ENCODE measurements at regions not wholly inside any gene's neighbourhood (a gene's known extent, or its start where the extent isn't known, plus 50 kb on each side); places are given as distances from the start of the nearest gene placed in this dataset.
A peak's percentile ranks its signal among the peaks of the same experiment; 100 is the strongest.
"Not testable (repeated sequence)": the region's sequence is repeated elsewhere in the genome, so short reads cannot be mapped to it uniquely, and the experiment has no call there.

GRCh38 chr2:16102976-16103380 lies 162.6 kb downstream of the MYCN start:
- no peaks in the 10 kb centered on the region for H3K9me3 ChIP-seq (ENCODE audit: insufficient read depth, low read length)
- TF ChIP-seq SUZ12 (IDR thresholded peaks at IDR 0.05; ENCODE audit: extremely low read depth, insufficient read depth, insufficient read length) (no peak), YY1 (IDR thresholded peaks at IDR 0.05; ENCODE audit: insufficient read depth, insufficient read length) (no peak), ZNF274 (IDR thresholded peaks at IDR 0.05; ENCODE audit: low read depth, low read length) (no peak)

GRCh38 chr2:16102358-16102975 lies 162.1 kb downstream of the MYCN start:
- Histone ChIP-seq H3K4me1 (ENCODE audit: insufficient read depth, insufficient read length) (peaks cover 14% of the 10 kb centered on the region), H3K36me3 (ENCODE audit: insufficient read depth, insufficient read length, low read length) (no peaks in the 10 kb centered on the region), H3K9me3 (ENCODE audit: insufficient read depth, low read length) (no peaks in the 10 kb centered on the region), H3K27me3 (ENCODE audit: insufficient read depth, insufficient read length) (no peaks in the 10 kb centered on the region), H3K9ac (ENCODE audit: insufficient read length, low read depth) (peak overlapping the region; percentile 84), H3K4me3 (ENCODE audit: insufficient read length, low read depth) (no peak overlapping the region)
- no peak for TF ChIP-seq YY1 (IDR thresholded peaks at IDR 0.05; ENCODE audit: insufficient read depth, insufficient read length)
- no peak for TF ChIP-seq ZNF274 (IDR thresholded peaks at IDR 0.05; ENCODE audit: low read depth, low read length)
- no peak for DNase-seq (ENCODE audit: low read depth, low spot score)

More at GRCh38 chr2:16102976-16103380, 162.6 kb downstream of the MYCN start:
- no peaks in the 10 kb centered on the region for H3K36me3 ChIP-seq (ENCODE audit: insufficient read depth, insufficient read length, low read length)
- H3K4me3 ChIP-seq (ENCODE audit: insufficient read length, low read depth): peak overlapping the region; percentile 13
- peak overlapping the region; percentile 84 for H3K9ac ChIP-seq (ENCODE audit: insufficient read length, low read depth)
- H3K27me3 ChIP-seq (ENCODE audit: insufficient read depth, insufficient read length): no peaks in the 10 kb centered on the region
- H3K4me1 ChIP-seq (ENCODE audit: insufficient read depth, insufficient read length): peaks cover 14% of the 10 kb centered on the region
- no peak for DNase-seq (ENCODE audit: low read depth, low spot score)

DNA sequence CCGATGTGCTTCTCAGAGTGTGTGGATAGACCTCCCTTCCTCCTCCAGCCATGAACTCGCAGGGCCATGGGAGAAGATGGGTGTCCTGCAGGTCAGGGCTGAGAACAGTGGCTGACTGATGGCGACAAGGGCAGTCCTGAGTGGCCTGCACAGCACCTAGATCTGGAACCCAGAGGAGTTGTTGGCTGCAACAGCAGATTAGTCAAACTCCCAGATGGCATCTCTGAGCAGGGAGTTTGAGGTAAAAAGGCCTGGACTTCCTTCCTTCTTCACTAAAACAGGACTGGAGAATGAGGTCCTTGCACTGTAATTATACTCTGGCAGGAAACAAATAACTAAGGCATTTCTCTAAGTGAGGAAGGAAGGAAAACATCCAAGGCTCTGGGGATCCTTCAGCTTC lies 160.8 kb downstream of the MYCN start:
- no peaks in the 10 kb centered on the region for H3K9me3 ChIP-seq (ENCODE audit: insufficient read depth, low read length)
- H3K9ac ChIP-seq (ENCODE audit: insufficient read length, low read depth): no peak overlapping the region
- no peak overlapping the region for H3K4me3 ChIP-seq (ENCODE audit: insufficient read length, low read depth)
- H3K27me3 ChIP-seq (ENCODE audit: insufficient read depth, insufficient read length): no peaks in the 10 kb centered on the region
- no peaks in the 10 kb centered on the region for H3K36me3 ChIP-seq (ENCODE audit: insufficient read depth, insufficient read length, low read length)
- no peak for DNase-seq (ENCODE audit: low read depth, low spot score)
- peaks cover 14% of the 10 kb centered on the region for H3K4me1 ChIP-seq (ENCODE audit: insufficient read depth, insufficient read length)
- no peak for TF ChIP-seq SUZ12 (IDR thresholded peaks at IDR 0.05; ENCODE audit: extremely low read depth, insufficient read depth, insufficient read length)
- TF ChIP-seq YY1 (IDR thresholded peaks at IDR 0.05; ENCODE audit: insufficient read depth, insufficient read length): no peak
- no peak for TF ChIP-seq ZNF274 (IDR thresholded peaks at IDR 0.05; ENCODE audit: low read depth, low read length)

GRCh38 chr2:16100006-16100405 lies 159.7 kb downstream of the MYCN start:
- DNase-seq (ENCODE audit: low read depth, low spot score): no peak
- H3K27me3 ChIP-seq (ENCODE audit: insufficient read depth, insufficient read length): no peaks in the 10 kb centered on the region
- H3K4me1 ChIP-seq (ENCODE audit: insufficient read depth, insufficient read length): peaks cover 14% of the 10 kb centered on the region
- H3K9ac ChIP-seq (ENCODE audit: insufficient read length, low read depth): no peak overlapping the region
- no peaks in the 10 kb centered on the region for H3K36me3 ChIP-seq (ENCODE audit: insufficient read depth, insufficient read length, low read length)
- no peaks in the 10 kb centered on the region for H3K9me3 ChIP-seq (ENCODE audit: insufficient read depth, low read length)
- TF ChIP-seq ZNF274 (IDR thresholded peaks at IDR 0.05; ENCODE audit: low read depth, low read length): no peak
- no peak for TF ChIP-seq YY1 (IDR thresholded peaks at IDR 0.05; ENCODE audit: insufficient read depth, insufficient read length)
- TF ChIP-seq SUZ12 (IDR thresholded peaks at IDR 0.05; ENCODE audit: extremely low read depth, insufficient read depth, insufficient read length): no peak
- H3K4me3 ChIP-seq (ENCODE audit: insufficient read length, low read depth): no peak overlapping the region

GRCh38 chr2:16099326-16099725 lies 159.0 kb downstream of the MYCN start:
- H3K36me3 ChIP-seq (ENCODE audit: insufficient read depth, insufficient read length, low read length): no peaks in the 10 kb centered on the region
- no peak overlapping the region for H3K9ac ChIP-seq (ENCODE audit: insufficient read length, low read depth)
- H3K9me3 ChIP-seq (ENCODE audit: insufficient read depth, low read length): no peaks in the 10 kb centered on the region
- H3K27me3 ChIP-seq (ENCODE audit: insufficient read depth, insufficient read length): no peaks in the 10 kb centered on the region
- H3K4me1 ChIP-seq (ENCODE audit: insufficient read depth, insufficient read length): peaks cover 14% of the 10 kb centered on the region
- H3K4me3 ChIP-seq (ENCODE audit: insufficient read length, low read depth): no peak overlapping the region
- TF ChIP-seq YY1 (IDR thresholded peaks at IDR 0.05; ENCODE audit: insufficient read depth, insufficient read length) (no peak), ZNF274 (IDR thresholded peaks at IDR 0.05; ENCODE audit: low read depth, low read length) (no peak), SUZ12 (IDR thresholded peaks at IDR 0.05; ENCODE audit: extremely low read depth, insufficient read depth, insufficient read length) (no peak)
- no peak for DNase-seq (ENCODE audit: low read depth, low spot score)

- Histone ChIP-seq H3K4me3 (ENCODE audit: insufficient read length, low read depth) (no peak overlapping the region), H3K4me1 (ENCODE audit: insufficient read depth, insufficient read length) (peaks cover 9% of the 10 kb centered on the region), H3K36me3 (ENCODE audit: insufficient read depth, insufficient read length, low read length) (no peaks in the 10 kb centered on the region), H3K27me3 (ENCODE audit: insufficient read depth, insufficient read length) (no peaks in the 10 kb centered on the region), H3K9ac (ENCODE audit: insufficient read length, low read depth) (no peak overlapping the region), H3K9me3 (ENCODE audit: insufficient read depth, low read length) (no peaks in the 10 kb centered on the region)
- TF ChIP-seq ZNF274 (IDR thresholded peaks at IDR 0.05; ENCODE audit: low read depth, low read length) (no peak), SUZ12 (IDR thresholded peaks at IDR 0.05; ENCODE audit: extremely low read depth, insufficient read depth, insufficient read length) (no peak), YY1 (IDR thresholded peaks at IDR 0.05; ENCODE audit: insufficient read depth, insufficient read length) (no peak)
- DNase-seq (ENCODE audit: low read depth, low spot score): no peak
These were observed 156.6 kb downstream of the MYCN start for GRCh38 chr2:16096962-16097361.

GRCh38 chr2:16095483-16095882 lies 155.1 kb downstream of the MYCN start:
- not testable (repeated sequence) for H3K36me3 ChIP-seq (ENCODE audit: insufficient read depth, insufficient read length, low read length); H3K27me3 ChIP-seq (ENCODE audit: insufficient read depth, insufficient read length); H3K4me3 ChIP-seq (ENCODE audit: insufficient read length, low read depth); H3K9me3 ChIP-seq (ENCODE audit: insufficient read depth, low read length); H3K9ac ChIP-seq (ENCODE audit: insufficient read length, low read depth); DNase-seq (ENCODE audit: low read depth, low spot score); H3K4me1 ChIP-seq (ENCODE audit: insufficient read depth, insufficient read length)

GRCh38 chr2:16094811-16095210 lies 154.5 kb downstream of the MYCN start:
- DNase-seq (ENCODE audit: low read depth, low spot score): no peak
- no peaks in the 10 kb centered on the region for H3K36me3 ChIP-seq (ENCODE audit: insufficient read depth, insufficient read length, low read length)
- no peak for TF ChIP-seq SUZ12 (IDR thresholded peaks at IDR 0.05; ENCODE audit: extremely low read depth, insufficient read depth, insufficient read length)
- TF ChIP-seq YY1 (IDR thresholded peaks at IDR 0.05; ENCODE audit: insufficient read depth, insufficient read length): no peak
- TF ChIP-seq ZNF274 (IDR thresholded peaks at IDR 0.05; ENCODE audit: low read depth, low read length): no peak
- H3K9ac ChIP-seq (ENCODE audit: insufficient read length, low read depth): no peak overlapping the region
- H3K4me1 ChIP-seq (ENCODE audit: insufficient read depth, insufficient read length): no peaks in the 10 kb centered on the region
- H3K9me3 ChIP-seq (ENCODE audit: insufficient read depth, low read length): no peaks in the 10 kb centered on the region
- H3K4me3 ChIP-seq (ENCODE audit: insufficient read length, low read depth): no peak overlapping the region
- H3K27me3 ChIP-seq (ENCODE audit: insufficient read depth, insufficient read length): no peaks in the 10 kb centered on the region
